Ovary (tissue), 3 donors: ENCODE measurements at regions not wholly inside any gene's neighbourhood (a gene's known extent, or its start where the extent isn't known, plus 50 kb on each side); places are given as distances from the start of the nearest gene placed in this dataset.

Experiments
- EP300 ChIP-seq: sonication (generic); formaldehyde crosslinking; IDR thresholded peaks from one replicate; pipeline ENCODE4 v1.6.1; 2017; ENCODE audit warnings: antibody characterized with exemption
- POLR2A ChIP-seq: fragments of 450-650 bp; IDR thresholded peaks from one replicate; pipeline ENCODE4 v1.6.1; 2017; ENCODE audit warnings: antibody characterized with exemption, mild to moderate bottlenecking, moderate library complexity
- TF ChIP-seq, protein P1 (sequence below), 3 donors: fragments of 450-650 bp in 2 of 3; fragments of 200-600 bp in 1 of 3; IDR thresholded peaks; one replicate each; pipeline versions ENCODE4 v1.5.1 to v1.8.0; 2016 to 2022; ENCODE audit warnings: antibody characterized with exemption in 3 of 3, mild to moderate bottlenecking in 1 of 3
- donor health status: DM: no; HTN: no; CAD: no.

DNA sequence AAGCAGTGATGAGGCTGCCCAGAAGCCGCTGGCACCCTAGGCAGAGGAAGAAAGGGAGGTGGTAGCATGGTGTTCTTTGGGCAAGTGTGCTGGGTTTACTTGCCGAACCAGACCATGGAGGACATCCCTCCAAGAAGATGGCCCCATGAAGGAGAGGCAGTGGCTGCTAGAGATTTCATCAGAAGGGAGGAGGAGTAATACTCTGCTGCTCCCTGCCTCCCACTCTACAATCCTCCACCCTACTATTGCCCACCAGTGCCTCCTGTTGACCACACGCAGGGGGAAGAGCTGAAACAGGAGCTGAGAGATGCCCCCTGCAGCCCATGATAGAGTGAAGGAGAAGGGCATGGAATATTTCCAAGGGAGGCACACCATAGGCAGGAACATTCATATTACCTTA lies 51.0 kb upstream of the PRSS23 start:
- TF ChIP-seq POLR2A, result no peak
- TF ChIP-seq, protein P1, sequence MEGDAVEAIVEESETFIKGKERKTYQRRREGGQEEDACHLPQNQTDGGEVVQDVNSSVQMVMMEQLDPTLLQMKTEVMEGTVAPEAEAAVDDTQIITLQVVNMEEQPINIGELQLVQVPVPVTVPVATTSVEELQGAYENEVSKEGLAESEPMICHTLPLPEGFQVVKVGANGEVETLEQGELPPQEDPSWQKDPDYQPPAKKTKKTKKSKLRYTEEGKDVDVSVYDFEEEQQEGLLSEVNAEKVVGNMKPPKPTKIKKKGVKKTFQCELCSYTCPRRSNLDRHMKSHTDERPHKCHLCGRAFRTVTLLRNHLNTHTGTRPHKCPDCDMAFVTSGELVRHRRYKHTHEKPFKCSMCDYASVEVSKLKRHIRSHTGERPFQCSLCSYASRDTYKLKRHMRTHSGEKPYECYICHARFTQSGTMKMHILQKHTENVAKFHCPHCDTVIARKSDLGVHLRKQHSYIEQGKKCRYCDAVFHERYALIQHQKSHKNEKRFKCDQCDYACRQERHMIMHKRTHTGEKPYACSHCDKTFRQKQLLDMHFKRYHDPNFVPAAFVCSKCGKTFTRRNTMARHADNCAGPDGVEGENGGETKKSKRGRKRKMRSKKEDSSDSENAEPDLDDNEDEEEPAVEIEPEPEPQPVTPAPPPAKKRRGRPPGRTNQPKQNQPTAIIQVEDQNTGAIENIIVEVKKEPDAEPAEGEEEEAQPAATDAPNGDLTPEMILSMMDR (IDR thresholded peaks at IDR 0.05), result no peak
- TF ChIP-seq EP300, result no peak
